Mucosa of descending colon (tissue), 3 donors: ENCODE measurements at regions not wholly inside any gene's neighbourhood (a gene's known extent, or its start where the extent isn't known, plus 50 kb on each side); places are given as distances from the start of the nearest gene placed in this dataset.

Experiments
- ATAC-seq: fragments of 200-7000 bp; cut with Tn5 transposase; one replicate; pipeline ENCODE4 v1.9.1; 2020; ENCODE audit warnings: mild to moderate bottlenecking, moderate library complexity
- DNase-seq, 3 donors: peaks; one replicate each; pipeline ENCODE4 v3.0.0-alpha.2; 2020
- H3K36me3 ChIP-seq: fragments of 200-600 bp; one replicate; pipeline ENCODE4 v1.8.0; 2021; ENCODE audit warnings: low read depth, mild to moderate bottlenecking
- H3K4me1 ChIP-seq: fragments of 200-600 bp; one replicate; pipeline ENCODE4 v1.8.0; 2021; ENCODE audit warnings: low read depth, mild to moderate bottlenecking
- H3K4me3 ChIP-seq: fragments of 200-600 bp; one replicate; pipeline ENCODE4 v1.8.0; 2021; ENCODE audit warnings: mild to moderate bottlenecking
- H3K9me3 ChIP-seq: fragments of 200-600 bp; one replicate; pipeline ENCODE4 v1.8.0; 2021; ENCODE audit warnings: mild to moderate bottlenecking
- intact Hi-C, 2 donors: fragments of 100-400 bp; cut with DNase I in 1 of 2; cut with micrococcal nuclease in 1 of 2; formaldehyde crosslinking; loops; one replicate each; pipeline versions ENCODE4 v1.11.0 to v1.11.1; 2022; cut with DNase I, micrococcal nuclease
- TF ChIP-seq, protein P1 (sequence below): fragments of 200-600 bp; IDR thresholded peaks from one replicate; pipeline ENCODE4 v1.8.0; 2022; ENCODE audit warnings: antibody characterized with exemption, mild to moderate bottlenecking
- donor health status: DM: no; HTN: no; CAD: no; lungs with moderate emphysema.
- donor health status: DM: no; HTN: no; CAD: no.
- donor health status: DM: no; HTN: yes; CAD: no.

GRCh38 chr7:17646253-17646956 is 293.9 kb downstream of the SNX13 start:
- Histone ChIP-seq H3K4me3 (no peak overlapping the region), H3K9me3 (peaks cover 4% of the 10 kb centered on the region), H3K4me1 (no peaks in the 10 kb centered on the region), H3K36me3 (no peaks in the 10 kb centered on the region)
- TF ChIP-seq, protein P1, sequence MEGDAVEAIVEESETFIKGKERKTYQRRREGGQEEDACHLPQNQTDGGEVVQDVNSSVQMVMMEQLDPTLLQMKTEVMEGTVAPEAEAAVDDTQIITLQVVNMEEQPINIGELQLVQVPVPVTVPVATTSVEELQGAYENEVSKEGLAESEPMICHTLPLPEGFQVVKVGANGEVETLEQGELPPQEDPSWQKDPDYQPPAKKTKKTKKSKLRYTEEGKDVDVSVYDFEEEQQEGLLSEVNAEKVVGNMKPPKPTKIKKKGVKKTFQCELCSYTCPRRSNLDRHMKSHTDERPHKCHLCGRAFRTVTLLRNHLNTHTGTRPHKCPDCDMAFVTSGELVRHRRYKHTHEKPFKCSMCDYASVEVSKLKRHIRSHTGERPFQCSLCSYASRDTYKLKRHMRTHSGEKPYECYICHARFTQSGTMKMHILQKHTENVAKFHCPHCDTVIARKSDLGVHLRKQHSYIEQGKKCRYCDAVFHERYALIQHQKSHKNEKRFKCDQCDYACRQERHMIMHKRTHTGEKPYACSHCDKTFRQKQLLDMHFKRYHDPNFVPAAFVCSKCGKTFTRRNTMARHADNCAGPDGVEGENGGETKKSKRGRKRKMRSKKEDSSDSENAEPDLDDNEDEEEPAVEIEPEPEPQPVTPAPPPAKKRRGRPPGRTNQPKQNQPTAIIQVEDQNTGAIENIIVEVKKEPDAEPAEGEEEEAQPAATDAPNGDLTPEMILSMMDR = no peak
- DNase-seq (no peak), ATAC-seq (peak; percentile 31)
- intact Hi-C loops = no loop called here

- no peaks in the 10 kb centered on the region for H3K9me3 ChIP-seq
- ATAC-seq (no peak), DNase-seq (no peak)
- no peak overlapping the region for H3K4me3 ChIP-seq
- no peaks in the 10 kb centered on the region for H3K4me1 ChIP-seq
- TF ChIP-seq, protein P1 = no peak
- intact Hi-C loops = no loop called here
- H3K36me3 ChIP-seq = no peaks in the 10 kb centered on the region
Observed at GRCh38 chr7:17651341-17651740, 289.0 kb downstream of the SNX13 start.

DNA sequence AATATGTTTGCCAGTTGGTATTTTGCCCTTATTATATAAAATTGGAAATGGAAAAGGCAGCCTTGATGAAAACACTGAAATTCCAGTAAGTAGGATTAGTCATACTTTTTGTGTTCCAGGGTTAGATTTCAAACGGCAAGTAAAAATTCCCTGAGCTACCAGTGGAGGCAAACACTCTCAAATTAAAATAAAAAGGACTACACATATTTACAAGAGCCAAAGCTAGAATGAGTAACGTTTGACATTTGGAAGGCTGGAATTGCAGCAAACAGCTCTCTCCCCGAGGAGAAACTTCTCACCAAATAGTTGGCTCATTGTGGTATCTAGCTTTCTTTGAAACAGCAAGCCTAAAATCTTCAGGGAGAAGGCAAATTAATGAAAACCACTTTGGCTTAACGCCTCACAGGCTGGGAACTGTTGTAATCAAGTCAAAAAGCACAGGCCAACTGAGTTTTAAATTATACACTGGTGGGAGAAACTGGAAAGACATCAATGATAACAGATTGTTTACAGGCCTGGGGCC is 288.4 kb downstream of the SNX13 start:
- H3K9me3 ChIP-seq = no peaks in the 10 kb centered on the region
- intact Hi-C loops = no loop called here
- H3K4me1 ChIP-seq = no peaks in the 10 kb centered on the region
- ATAC-seq (peak; percentile 28), DNase-seq (no peak)
- TF ChIP-seq, protein P1 = no peak
- no peak overlapping the region for H3K4me3 ChIP-seq
- H3K36me3 ChIP-seq = no peaks in the 10 kb centered on the region

- no peaks in the 10 kb centered on the region for H3K9me3 ChIP-seq
- no peak overlapping the region for H3K4me3 ChIP-seq
- intact Hi-C loops = no loop called here
- no peaks in the 10 kb centered on the region for H3K4me1 ChIP-seq
- no peak for ATAC-seq
- DNase-seq = no peak
- H3K36me3 ChIP-seq = no peaks in the 10 kb centered on the region
- TF ChIP-seq, protein P1 = no peak
Observed at GRCh38 chr7:17654940-17655339, 285.4 kb downstream of the SNX13 start.

- Histone ChIP-seq H3K4me3 (no peak overlapping the region), H3K36me3 (no peaks in the 10 kb centered on the region), H3K4me1 (no peaks in the 10 kb centered on the region), H3K9me3 (no peaks in the 10 kb centered on the region)
- intact Hi-C loops = no loop called here
- TF ChIP-seq, protein P1 = no peak
- DNase-seq = no peak
- ATAC-seq = no peak
Observed at GRCh38 chr7:17659126-17659525, 281.2 kb downstream of the SNX13 start.
